H1 (cell line): ENCODE measurements at regions not wholly inside any gene's neighbourhood (a gene's known extent, or its start where the extent isn't known, plus 50 kb on each side); places are given as distances from the start of the nearest gene placed in this dataset.
A peak's percentile ranks its signal among the peaks of the same experiment; 100 is the strongest.

Experiments
- CTCF ChIA-PET: fragments of 300-600 bp; sonication (Branson Sonifier 250); formaldehyde crosslinking; loops from one replicate; lab custom pipeline; 2021; ENCODE audit not compliant: partially characterized antibody; lab: Charles Lee
- POLR2A ChIA-PET: fragments of 300-600 bp; sonication (Branson Sonifier 250); formaldehyde crosslinking; loops from one replicate; lab custom pipeline; 2021; ENCODE audit warnings: inconsistent platforms; ENCODE audit not compliant: partially characterized antibody; lab: Charles Lee
- DNase-seq, 2 experiments: peaks; one replicate each; pipeline versions ENCODE4 v3.0.0 to v3.0.0-alpha.2; 2010 to 2022; ENCODE audit warnings: low spot score in 2 of 2, low read depth in 1 of 2, mixed read lengths in 1 of 2
- FAIRE-seq: peaks from 2 replicates; lab custom pipeline; 2011; peaks lifted over from hg19 to GRCh38; lab: Jason Lieb, UNC
- H2AFZ ChIP-seq: 2 replicates; pipeline ENCODE4 v1.8.1; 2012; ENCODE audit warnings: low read length, inconsistent platforms
- H2AK5ac ChIP-seq: 2 replicates; pipeline ENCODE4 v1.6.1; 2013; ENCODE audit warnings: low read depth, low read length
- H2BK120ac ChIP-seq: replicated peaks from 2 replicates; pipeline ENCODE3; 2013; ENCODE audit warnings: low read depth, low read length, inconsistent platforms
- H2BK12ac ChIP-seq: 2 replicates; pipeline ENCODE4 v1.6.1; 2013; ENCODE audit warnings: low read depth, low read length
- H2BK15ac ChIP-seq: 2 replicates; pipeline ENCODE4 v1.6.1; 2013; ENCODE audit warnings: low read length
- H2BK20ac ChIP-seq: 2 replicates; pipeline ENCODE4 v1.6.1; 2013; ENCODE audit warnings: low read length
- H2BK5ac ChIP-seq: 2 replicates; pipeline ENCODE4 v1.6.1; 2013; ENCODE audit warnings: low read depth, low read length
- H3K14ac ChIP-seq: 2 replicates; pipeline ENCODE4 v1.6.1; 2013; ENCODE audit warnings: inconsistent platforms; ENCODE audit not compliant: insufficient read length
- H3K18ac ChIP-seq: 2 replicates; pipeline ENCODE4 v1.6.1; 2013; ENCODE audit warnings: low read length; ENCODE audit errors: extremely low read depth
- H3K23ac ChIP-seq: 2 replicates; pipeline ENCODE4 v1.6.1; 2013; ENCODE audit warnings: inconsistent platforms; ENCODE audit not compliant: insufficient read length
- H3K23me2 ChIP-seq: 2 replicates; pipeline ENCODE4 v1.6.1; 2013; ENCODE audit warnings: low read depth, low read length
- H3K27ac ChIP-seq: 2 replicates; pipeline ENCODE4 v1.6.1; 2011; ENCODE audit warnings: low read depth, low read length, inconsistent platforms
- H3K27me3 ChIP-seq, 4 experiments: replicated peaks in 1 of 4; 1 replicate in 1 of 4; 2 replicates in 3 of 4; pipeline versions ENCODE4 v1.6.1 to v1.8.1; 2011 to 2013; ENCODE audit warnings: low read length in 3 of 4, mild to moderate bottlenecking in 3 of 4, inconsistent platforms in 2 of 4, mixed read lengths in 2 of 4, moderate library complexity in 1 of 4; ENCODE audit not compliant: control insufficient read depth in 3 of 4, insufficient read depth in 3 of 4; ENCODE audit errors: extremely low read depth in 1 of 4
- H3K36me3 ChIP-seq, 4 experiments: 2 replicates each; pipeline versions ENCODE4 v1.6.1 to v1.8.1; 2011 to 2013; ENCODE audit warnings: mild to moderate bottlenecking in 4 of 4, low read length in 3 of 4, moderate library complexity in 2 of 4, control low read depth in 1 of 4, inconsistent platforms in 1 of 4; ENCODE audit not compliant: insufficient read depth in 4 of 4, control insufficient read depth in 2 of 4
- H3K4ac ChIP-seq: replicated peaks from 2 replicates; pipeline ENCODE3; 2013; ENCODE audit warnings: low read length, low read depth, mixed read lengths, inconsistent platforms; ENCODE audit not compliant: insufficient read length
- H3K4me1 ChIP-seq, 4 experiments: replicated peaks in 1 of 4; 1 replicate in 1 of 4; 2 replicates in 3 of 4; pipeline versions ENCODE4 v1.6.1 to v1.8.1; 2011 to 2013; ENCODE audit warnings: low read length in 3 of 4, inconsistent platforms in 2 of 4, mixed read lengths in 1 of 4; ENCODE audit not compliant: insufficient read depth in 4 of 4, control insufficient read depth in 3 of 4
- H3K4me2 ChIP-seq, 2 experiments: 2 replicates each; pipeline versions ENCODE4 v1.6.1 to v1.8.1; 2011 to 2013; ENCODE audit warnings: low read depth in 2 of 2, low read length in 2 of 2, control low read depth in 1 of 2, inconsistent platforms in 1 of 2, mild to moderate bottlenecking in 1 of 2; ENCODE audit not compliant: insufficient read depth in 1 of 2
- H3K4me3 ChIP-seq, 4 experiments: fragments of 200-600, 300-600 bp in 1 of 4; sonication (generic), shearing (Covaris generic), sonication (Bioruptor Twin) in 1 of 4; 2 replicates each; pipeline versions ENCODE4 v1.5.1 to v1.8.1; 2011 to 2016; ENCODE audit warnings: low read length in 4 of 4, low read depth in 3 of 4, control low read depth in 2 of 4, inconsistent platforms in 2 of 4, mild to moderate bottlenecking in 2 of 4, mixed read lengths in 1 of 4, moderate library complexity in 1 of 4; ENCODE audit not compliant: insufficient read depth in 2 of 4; ENCODE audit errors: extremely low read depth in 1 of 4
- H3K56ac ChIP-seq: replicated peaks from 2 replicates; pipeline ENCODE3; 2013; ENCODE audit warnings: low read depth, mild to moderate bottlenecking, mixed read lengths, low read length, inconsistent platforms; ENCODE audit not compliant: insufficient read length
- H3K79me1 ChIP-seq: 2 replicates; pipeline ENCODE4 v1.6.1; 2013; ENCODE audit warnings: low read depth, low read length, control low read depth
- H3K79me2 ChIP-seq, 2 experiments: 2 replicates each; pipeline versions ENCODE4 v1.6.1 to v1.8.1; 2012 to 2013; ENCODE audit warnings: low read length in 2 of 2, mild to moderate bottlenecking in 2 of 2, inconsistent platforms in 1 of 2; ENCODE audit not compliant: insufficient read depth in 2 of 2, control insufficient read depth in 1 of 2
- H3K9ac ChIP-seq, 4 experiments: replicated peaks in 1 of 4; 1 replicate in 1 of 4; 2 replicates in 3 of 4; pipeline versions ENCODE4 v1.6.1 to v1.8.1; 2011 to 2013; ENCODE audit warnings: low read depth in 3 of 4, low read length in 3 of 4, control low read depth in 2 of 4, mild to moderate bottlenecking in 2 of 4, moderate library complexity in 2 of 4, inconsistent platforms in 1 of 4; ENCODE audit errors: extremely low read depth in 1 of 4
- H3K9me3 ChIP-seq, 2 experiments: 2 replicates each; pipeline versions ENCODE4 v1.6.1 to v1.8.1; 2012 to 2013; ENCODE audit warnings: mild to moderate bottlenecking in 2 of 2, moderate library complexity in 2 of 2, control low read depth in 1 of 2, inconsistent platforms in 1 of 2, low read depth in 1 of 2, low read length in 1 of 2, mixed read lengths in 1 of 2; ENCODE audit not compliant: insufficient read depth in 2 of 2
- H4K20me1 ChIP-seq, 2 experiments: replicated peaks in 1 of 2; 2 replicates each; pipeline versions ENCODE3 to v1.8.1; 2011 to 2013; ENCODE audit warnings: inconsistent platforms in 2 of 2, low read length in 2 of 2, mild to moderate bottlenecking in 1 of 2; ENCODE audit not compliant: insufficient read depth in 2 of 2, control insufficient read depth in 1 of 2
- H4K5ac ChIP-seq: 2 replicates; pipeline ENCODE4 v1.6.1; 2013; ENCODE audit warnings: low read length, low read depth, mixed read lengths, inconsistent platforms; ENCODE audit not compliant: insufficient read length
- H4K8ac ChIP-seq: 2 replicates; pipeline ENCODE4 v1.8.0; 2013; ENCODE audit warnings: mild to moderate bottlenecking, moderate library complexity, low read length, inconsistent platforms; ENCODE audit not compliant: insufficient read depth; ENCODE audit errors: extremely low read depth
- H4K91ac ChIP-seq: replicated peaks from 2 replicates; pipeline ENCODE3; 2013; ENCODE audit warnings: low read length, mixed read lengths, inconsistent platforms; ENCODE audit not compliant: insufficient read length
- BCL11A ChIP-seq, 2 experiments: IDR thresholded peaks; one replicate each; pipeline ENCODE4 v1.6.1; 2011; ENCODE audit warnings: low read depth in 2 of 2, low read length in 2 of 2, mild to moderate bottlenecking in 2 of 2
- BRCA1 ChIP-seq: IDR thresholded peaks from 2 replicates; pipeline ENCODE4 v1.6.1; 2012; ENCODE audit warnings: low read depth, low read length, improper control_type of control experiment
- CBX5 ChIP-seq: fragments of 300-800, 300-1000 bp; sonication (generic); IDR thresholded peaks from 2 replicates; pipeline ENCODE4 v1.7.1; 2016; ENCODE audit warnings: antibody characterized with exemption, low read length, low read depth
- HDAC6 ChIP-seq: IDR thresholded peaks from one replicate; pipeline ENCODE4 v1.7.1; 2012; ENCODE audit warnings: low read depth, mild to moderate bottlenecking, inconsistent platforms, low read length, moderate library complexity
- JUN ChIP-seq: IDR thresholded peaks from 2 replicates; pipeline ENCODE4 v1.6.1; 2011; ENCODE audit warnings: low read depth, mild to moderate bottlenecking, improper control_type of control experiment, low read length
- NRF1 ChIP-seq: IDR thresholded peaks from 2 replicates; pipeline ENCODE4 v1.6.1; 2011; ENCODE audit warnings: mild to moderate bottlenecking, low read depth, low read length, improper control_type of control experiment
- POLR2A ChIP-seq, 2 experiments: IDR thresholded peaks; 1 replicate in 1 of 2; 2 replicates in 1 of 2; pipeline ENCODE4 v1.6.1; 2011; ENCODE audit warnings: low read depth in 2 of 2, low read length in 2 of 2, mild to moderate bottlenecking in 2 of 2; ENCODE audit errors: control extremely low read depth in 1 of 2
- POU5F1 ChIP-seq: IDR thresholded peaks from 2 replicates; pipeline ENCODE4 v1.6.1; 2011; ENCODE audit warnings: low read depth, mild to moderate bottlenecking, low read length, moderate library complexity
- RAD21 ChIP-seq, 2 experiments: IDR thresholded peaks in 1 of 2; conservative IDR thresholded peaks in 1 of 2; 2 replicates each; pipeline ENCODE4 v1.6.1; 2011; ENCODE audit warnings: low read depth in 2 of 2, low read length in 2 of 2, improper control_type of control experiment in 1 of 2, inconsistent platforms in 1 of 2, mild to moderate bottlenecking in 1 of 2, moderate library complexity in 1 of 2
- SUZ12 ChIP-seq: fragments of 200-600 bp; sonication (generic); IDR thresholded peaks from 2 replicates; pipeline ENCODE4 v1.6.1; 2012; ENCODE audit warnings: mild to moderate bottlenecking, inconsistent platforms, low read length, moderate library complexity, mixed read lengths
- TEAD4 ChIP-seq: IDR thresholded peaks from 2 replicates; pipeline ENCODE4 v1.6.1; 2012; ENCODE audit warnings: low read depth, low read length, inconsistent platforms, mixed read lengths
- WGBS, 2 experiments: shearing (Covaris generic) in 1 of 2; methylation state at CpG; one replicate each; pipeline versions ENCODE4 v1.1.6 to v1.1.7; 2013 to 2015; ENCODE audit warnings: low lambda C conversion rate in 2 of 2, mixed read lengths in 2 of 2, inconsistent platforms in 1 of 2, low coverage in 1 of 2, missing lambda C conversion rate in 1 of 2; ENCODE audit not compliant: insufficient replicate concordance in 2 of 2, insufficient coverage in 1 of 2, insufficient read length in 1 of 2; ENCODE audit errors: extremely low coverage in 1 of 2, missing lambda C conversion rate in 1 of 2; 5-methylcytosine and 5-hydroxymethylcytosine counted together

- Histone ChIP-seq H3K4ac (no peak overlapping the region), H4K20me1 (no peaks in the 10 kb centered on the region), H3K4me3 (no peak overlapping the region), H3K56ac (no peak overlapping the region), H2BK15ac (no peak overlapping the region), H3K23ac (no peak overlapping the region), H4K8ac (no peak overlapping the region), H3K9me3 (no peaks in the 10 kb centered on the region), H3K79me2 (no peaks in the 10 kb centered on the region), H3K23me2 (no peaks in the 10 kb centered on the region), H3K36me3 (no peaks in the 10 kb centered on the region), H3K14ac (no peak overlapping the region), H2AFZ (no peak overlapping the region), H3K79me1 (no peaks in the 10 kb centered on the region), H2BK5ac (peak overlapping the region; percentile 19; the same call in 1 of the 2 replicates), H3K27ac (no peak overlapping the region), H2BK120ac (no peak overlapping the region), H2BK20ac (peak overlapping the region; percentile 53), H3K4me2 (peak overlapping the region in 1 of 2 experiments; percentile 8; a peak in 1 of 4 replicates), H3K4me1 (peaks cover 12 to 30% (median 23%) of the 10 kb centered on the region in 4 experiments), H4K91ac (peak overlapping the region; percentile 6), H3K18ac (peak overlapping the region; percentile 0; the same call in 1 of the 2 replicates), H2AK5ac (0 out of 2 replicates have a peak overlapping the region, but pooled peaks have one; percentile 43), H2BK12ac (peak overlapping the region; percentile 65), H3K27me3 (no peaks in the 10 kb centered on the region), H3K9ac (no peak overlapping the region), H4K5ac (no peak overlapping the region)
- FAIRE-seq (no peak), DNase-seq (no peak)
- WGBS, 2 experiments: 82% methylated on average over 7 of the region's 7 CpGs; no CpG with 5 or more reads in 1 of the 2 experiments
- CTCF ChIA-PET: interaction anchor here (0.8 to 1.6 kb wide), 3 partner anchors 8 to 10 kb away, joined by 3 read pairs; no protein-coding TSS in a partner anchor
- POLR2A ChIA-PET: interaction anchor here (1.5 kb wide), 1 partner anchor 106 kb away, joined by 3 read pairs; no protein-coding TSS in a partner anchor
- TF ChIP-seq NRF1 (no peak), CBX5 (no peak), JUN (no peak), TEAD4 (no peak), BCL11A (IDR thresholded peaks at IDR 0.05; ENCODE audit: low read depth in 2 of 2, low read length in 2 of 2) (no peak), SUZ12 (no peak), BRCA1 (no peak), POLR2A (IDR thresholded peaks at IDR 0.05; ENCODE audit: control extremely low read depth in 1 of 2, low read depth in 2 of 2, low read length in 2 of 2) (no peak), HDAC6 (no peak), RAD21 (IDR thresholded peaks at IDR 0.05 in 1 of 2, conservative IDR thresholded peaks at IDR 0.05 in 1 of 2; ENCODE audit: low read depth in 2 of 2, low read length in 2 of 2) (no peak), POU5F1 (no peak)
These were observed 111.0 kb downstream of the B3GNT2 start for GRCh38 chr2:62306751-62307468.
